ENCODE measurements at regions not wholly inside any gene's neighbourhood (a gene's known extent, or its start where the extent isn't known, plus 50 kb on each side); places are given as distances from the start of the nearest gene placed in this dataset.
A peak's percentile ranks its signal among the peaks of the same experiment; 100 is the strongest.

DNA sequence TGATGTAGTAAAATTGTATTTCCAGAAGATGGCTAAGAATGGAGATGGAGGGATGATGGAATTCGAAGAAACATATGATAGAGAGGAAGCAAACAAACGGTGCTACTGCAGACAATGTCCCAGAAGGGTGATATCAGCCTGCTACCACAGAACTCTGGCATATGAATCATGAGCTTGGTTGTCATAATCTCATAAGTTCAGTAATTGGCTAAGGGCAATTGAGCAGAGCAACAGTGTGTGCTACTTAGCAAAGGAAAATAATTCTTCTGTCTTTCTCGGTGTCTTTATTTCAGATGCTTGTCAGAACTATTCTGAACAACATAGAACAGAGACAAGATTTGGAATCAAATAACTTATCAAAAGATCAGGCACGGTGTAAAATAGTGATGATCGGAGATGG lies 407.3 kb downstream of the GBE1 start (continued):
- TF ChIP-seq, protein P1, sequence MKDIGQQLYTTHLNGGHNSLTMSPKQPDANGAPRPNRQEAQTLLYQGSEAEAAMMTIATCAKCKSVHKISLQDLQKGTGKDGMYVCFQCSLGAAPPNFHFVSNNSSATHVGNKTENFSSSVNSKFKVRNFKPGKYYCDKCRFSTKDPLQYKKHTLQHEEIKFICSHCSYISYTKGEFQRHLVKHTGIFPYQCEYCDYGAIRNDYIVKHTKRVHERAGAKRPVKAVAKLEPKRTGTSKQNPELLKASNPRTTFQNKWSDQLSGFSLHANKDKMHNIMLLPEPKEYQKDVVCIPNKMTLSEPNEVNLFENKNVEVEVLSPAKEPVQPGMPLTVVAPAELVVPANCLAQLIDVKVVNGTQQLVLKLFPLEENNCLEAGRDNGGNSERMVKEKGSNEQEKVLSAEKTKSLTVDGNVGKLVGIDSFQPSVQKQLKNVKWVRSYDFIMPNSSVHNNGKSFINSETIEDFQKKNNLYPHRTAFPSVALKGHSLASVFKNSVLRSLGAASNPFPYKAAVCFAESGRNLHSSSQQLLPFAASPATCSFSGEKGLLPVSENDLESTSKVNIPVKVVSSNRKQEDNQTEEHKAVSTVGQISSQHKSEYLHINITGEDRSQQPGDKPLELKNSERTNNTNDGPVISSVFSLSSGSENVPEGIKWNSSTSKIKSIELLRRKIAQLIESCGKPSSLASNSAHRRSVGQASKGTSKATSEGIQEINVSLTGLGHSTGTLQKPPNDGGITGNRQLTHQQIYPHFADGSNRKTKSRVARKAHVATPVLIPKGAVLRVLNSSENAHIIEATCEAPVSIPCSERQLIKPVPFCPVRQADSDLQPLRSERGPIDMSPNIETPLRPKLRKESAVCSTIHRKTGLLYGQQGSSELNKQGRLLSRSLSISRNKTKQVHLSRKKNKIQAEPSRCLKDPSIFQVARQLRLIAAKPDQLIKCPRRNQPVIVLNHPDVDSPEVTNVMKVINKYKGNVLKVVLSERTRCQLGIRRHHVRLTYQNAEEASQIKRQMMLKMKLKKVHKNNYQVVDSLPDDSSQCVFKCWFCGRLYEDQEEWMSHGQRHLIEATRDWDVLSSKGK (CRISPR knock-in tag; IDR thresholded peaks at IDR 0.05) = no peak
- no peak for TF ChIP-seq OTX1 (CRISPR knock-in tag; IDR thresholded peaks at IDR 0.05)
- TF ChIP-seq, protein P2, sequence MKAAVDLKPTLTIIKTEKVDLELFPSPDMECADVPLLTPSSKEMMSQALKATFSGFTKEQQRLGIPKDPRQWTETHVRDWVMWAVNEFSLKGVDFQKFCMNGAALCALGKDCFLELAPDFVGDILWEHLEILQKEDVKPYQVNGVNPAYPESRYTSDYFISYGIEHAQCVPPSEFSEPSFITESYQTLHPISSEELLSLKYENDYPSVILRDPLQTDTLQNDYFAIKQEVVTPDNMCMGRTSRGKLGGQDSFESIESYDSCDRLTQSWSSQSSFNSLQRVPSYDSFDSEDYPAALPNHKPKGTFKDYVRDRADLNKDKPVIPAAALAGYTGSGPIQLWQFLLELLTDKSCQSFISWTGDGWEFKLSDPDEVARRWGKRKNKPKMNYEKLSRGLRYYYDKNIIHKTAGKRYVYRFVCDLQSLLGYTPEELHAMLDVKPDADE (conservative IDR thresholded peaks at IDR 0.05; ENCODE audit: control insufficient read depth, low read depth, low read length) = no peak

DNA sequence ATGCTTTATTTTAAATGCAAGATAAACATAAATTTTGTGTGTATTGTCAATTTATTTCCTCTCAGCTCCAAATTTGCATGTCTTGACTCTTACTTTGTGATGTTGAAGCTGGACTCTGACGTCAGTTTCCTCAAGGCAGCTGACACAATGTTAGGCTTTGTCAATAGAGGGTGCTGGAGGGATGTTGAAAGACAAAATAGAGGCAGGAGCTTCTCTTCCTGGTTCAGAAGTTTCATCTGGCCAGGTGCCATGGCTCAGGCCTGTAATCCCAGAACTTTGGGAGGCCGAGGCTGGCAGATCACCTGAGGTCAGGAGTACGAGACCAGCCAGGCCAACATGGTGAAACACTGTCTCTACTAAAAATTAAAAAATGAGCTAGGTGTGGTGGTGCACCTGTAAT lies 408.6 kb downstream of the GBE1 start:
- 0% methylated on average over 1 of the region's 3 CpGs for WGBS (ENCODE audit: insufficient coverage, low coverage, missing lambda C conversion rate)
- ChIA-PET CTCF (ENCODE audit: low intra/inter-chr PET ratio) (no interaction called here), POLR2A (no interaction called here)
- DNase-seq (ENCODE audit: extremely low read depth in 1 of 4, low spot score in 3 of 4) (peak in 1 of 4 experiments; percentile 4), ATAC-seq (no peak), FAIRE-seq (no peak)
- no peaks in the 10 kb centered on the region for H3K36me3 ChIP-seq (ENCODE audit: control insufficient read depth, insufficient read depth, low read length)
- in situ Hi-C loops (cut with MboI) (no loop called here), intact Hi-C loops (cut with micrococcal nuclease) (no loop called here)
- no peak overlapping the region for H3K4me3 ChIP-seq
- no peak overlapping the region for H3K27ac ChIP-seq (ENCODE audit: extremely low read depth, low read depth, low read length)
- no peak overlapping the region for H3K4me2 ChIP-seq (ENCODE audit: insufficient read depth, low read length)
- BruUV-seq (replicated peaks) = no TSS peak
- H3K27me3 ChIP-seq (ENCODE audit: control insufficient read depth in 2 of 2, insufficient read depth in 2 of 2, low read length in 2 of 2) = no peaks in the 10 kb centered on the region
- H3K4me1 ChIP-seq (replicated peaks in 1 of 2; ENCODE audit: control insufficient read depth in 2 of 2, insufficient read depth in 2 of 2, low read length in 2 of 2) = no peaks in the 10 kb centered on the region
- no peak overlapping the region for H3K9ac ChIP-seq (ENCODE audit: insufficient read depth in 1 of 2, low read depth in 2 of 2, low read length in 2 of 2)
- no peaks in the 10 kb centered on the region for H3K79me2 ChIP-seq (ENCODE audit: control insufficient read depth, insufficient read depth, low read length)
- H4K20me1 ChIP-seq (replicated peaks; ENCODE audit: control insufficient read depth, insufficient read depth, low read length) = no peaks in the 10 kb centered on the region
- H3K9me1 ChIP-seq (ENCODE audit: control insufficient read depth, insufficient read depth, low read length) = no peaks in the 10 kb centered on the region
- no peaks in the 10 kb centered on the region for H3K9me3 ChIP-seq (replicated peaks; ENCODE audit: control insufficient read depth, insufficient read depth, low read depth, low read length)
- no peak overlapping the region for H2AFZ ChIP-seq (ENCODE audit: low read depth, low read length)
- TF ChIP-seq SIN3B (IDR thresholded peaks at IDR 0.05; ENCODE audit: low read depth) (no peak), NONO (IDR thresholded peaks at IDR 0.05; ENCODE audit: low read depth in 2 of 2, low read length in 1 of 2) (no peak), ETV1 (tag; conservative IDR thresholded peaks at IDR 0.05; ENCODE audit: low read depth) (no peak), ZNF695 (CRISPR knock-in tag; IDR thresholded peaks at IDR 0.05) (no peak), RFX1 (IDR thresholded peaks at IDR 0.05) (no peak)
- TF ChIP-seq, protein P3, sequence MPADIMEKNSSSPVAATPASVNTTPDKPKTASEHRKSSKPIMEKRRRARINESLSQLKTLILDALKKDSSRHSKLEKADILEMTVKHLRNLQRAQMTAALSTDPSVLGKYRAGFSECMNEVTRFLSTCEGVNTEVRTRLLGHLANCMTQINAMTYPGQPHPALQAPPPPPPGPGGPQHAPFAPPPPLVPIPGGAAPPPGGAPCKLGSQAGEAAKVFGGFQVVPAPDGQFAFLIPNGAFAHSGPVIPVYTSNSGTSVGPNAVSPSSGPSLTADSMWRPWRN (IDR thresholded peaks at IDR 0.05; ENCODE audit: low read depth) = no peak

Measured in K562 (cell line).